ENCODE measurements at regions not wholly inside any gene's neighbourhood (a gene's known extent, or its start where the extent isn't known, plus 50 kb on each side); places are given as distances from the start of the nearest gene placed in this dataset.

DNA sequence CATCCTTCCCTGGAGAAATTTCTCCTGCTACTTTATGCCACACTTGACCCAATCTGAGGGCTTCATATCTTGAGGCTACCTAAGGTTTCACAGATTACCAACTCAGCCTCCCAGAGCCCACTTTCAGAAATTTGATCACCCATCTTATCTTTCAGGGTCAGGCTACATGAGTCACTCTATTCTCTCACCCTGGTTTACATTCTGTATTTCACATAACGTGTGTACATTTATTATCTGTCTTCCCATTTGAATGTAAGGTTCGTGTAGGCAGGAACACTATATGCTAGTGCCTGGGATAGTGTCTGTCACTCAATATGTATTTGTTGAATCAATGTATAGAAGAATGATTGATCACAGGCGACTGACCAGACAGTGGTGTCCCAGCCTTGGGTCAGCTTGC is 124.8 kb downstream of the UBE2U start:
- H2BK15ac ChIP-seq (ENCODE audit: low read length), result no peak overlapping the region
- no peak overlapping the region for H3K23ac ChIP-seq (ENCODE audit: low read depth, low read length, poor library complexity)
- no peak overlapping the region for H2BK12ac ChIP-seq (ENCODE audit: low read length)
- no peak overlapping the region for H2BK120ac ChIP-seq (ENCODE audit: low read depth, low read length)
- H3K9me3 ChIP-seq (replicated peaks in 1 of 2; ENCODE audit: control insufficient read depth in 2 of 2, insufficient read depth in 1 of 2, low read depth in 1 of 2, low read length in 2 of 2), result no peaks in the 10 kb centered on the region
- H3K18ac ChIP-seq (ENCODE audit: low read length), result no peak overlapping the region
- H4K91ac ChIP-seq (ENCODE audit: low read depth, low read length, poor library complexity), result no peak overlapping the region
- no peak overlapping the region for H3K9ac ChIP-seq (ENCODE audit: low read depth, low read length, poor library complexity)
- DNase-seq (ENCODE audit: low spot score), result no peak
- no peaks in the 10 kb centered on the region for H3K36me3 ChIP-seq (replicated peaks in 1 of 2; ENCODE audit: control insufficient read depth in 2 of 2, insufficient read depth in 2 of 2, low read length in 2 of 2)
- no peak overlapping the region for H3K4me2 ChIP-seq (ENCODE audit: insufficient read depth, low read length, poor library complexity, severe bottlenecking)
- peaks cover 0 to 4% (median 0%) of the 10 kb centered on the region in 3 experiments for H3K27me3 ChIP-seq (ENCODE audit: control insufficient read depth in 3 of 3, insufficient read depth in 3 of 3, low read depth in 1 of 3, low read length in 3 of 3)
- H3K4me1 ChIP-seq (ENCODE audit: control insufficient read depth in 2 of 2, insufficient read depth in 1 of 2, low read depth in 1 of 2, low read length in 2 of 2), result peaks cover 0 to 3% of the 10 kb centered on the region in 2 donors
- no peak overlapping the region for H3K4ac ChIP-seq (ENCODE audit: low read length)
- no peak overlapping the region for H2AK5ac ChIP-seq (ENCODE audit: low read depth, low read length)
- no peak overlapping the region for H2AFZ ChIP-seq (ENCODE audit: low read length)
- no peak overlapping the region for H3K4me3 ChIP-seq (ENCODE audit: low read length in 2 of 2)
- H2BK5ac ChIP-seq (ENCODE audit: low read length), result no peak overlapping the region
- no peaks in the 10 kb centered on the region for H3K79me1 ChIP-seq (ENCODE audit: low read depth, low read length)
- H3K27ac ChIP-seq (replicated peaks; ENCODE audit: low read length), result no peak overlapping the region
- H3K14ac ChIP-seq (ENCODE audit: low read length), result no peak overlapping the region
- no peak overlapping the region for H4K8ac ChIP-seq (ENCODE audit: low read depth, low read length)
- no CpG with 5 or more reads among the region's 3 CpGs for WGBS, 2 donors (ENCODE audit: extremely low coverage in 2 of 2, insufficient read length in 2 of 2, insufficient replicate concordance in 1 of 2)

DNA sequence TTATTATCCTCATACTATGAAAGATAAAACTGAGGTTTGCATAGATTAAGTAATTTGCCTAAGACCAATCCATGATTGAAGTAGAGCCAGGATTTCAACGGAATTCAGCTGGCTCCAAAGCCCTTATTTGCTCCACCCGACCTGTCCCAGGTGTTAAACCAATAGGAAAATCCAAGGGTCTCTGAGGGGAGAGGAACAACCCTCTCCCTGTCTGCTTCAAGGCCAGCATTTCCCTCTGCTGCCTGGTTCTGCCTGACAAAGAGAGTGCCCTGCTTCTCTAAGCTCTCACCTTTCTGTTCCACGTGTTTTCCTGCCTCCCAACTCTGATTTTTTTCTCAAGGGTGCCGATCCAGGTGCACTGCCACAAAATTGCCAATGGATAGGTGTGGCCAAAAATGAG is 127.4 kb downstream of the UBE2U start:
- no peak overlapping the region for H3K9ac ChIP-seq (ENCODE audit: low read depth, low read length, poor library complexity)
- no peak overlapping the region for H3K14ac ChIP-seq (ENCODE audit: low read length)
- H2BK15ac ChIP-seq (ENCODE audit: low read length), result no peak overlapping the region
- no peak overlapping the region for H4K8ac ChIP-seq (ENCODE audit: low read depth, low read length)
- no peaks in the 10 kb centered on the region for H3K79me1 ChIP-seq (ENCODE audit: low read depth, low read length)
- no peak overlapping the region for H3K27ac ChIP-seq (replicated peaks; ENCODE audit: low read length)
- no peak overlapping the region for H3K18ac ChIP-seq (ENCODE audit: low read length)
- no peak overlapping the region for H3K4me2 ChIP-seq (ENCODE audit: insufficient read depth, low read length, poor library complexity, severe bottlenecking)
- no peak overlapping the region for H2AK5ac ChIP-seq (ENCODE audit: low read depth, low read length)
- no peaks in the 10 kb centered on the region for H3K36me3 ChIP-seq (replicated peaks in 1 of 2; ENCODE audit: control insufficient read depth in 2 of 2, insufficient read depth in 2 of 2, low read length in 2 of 2)
- H3K27me3 ChIP-seq (ENCODE audit: control insufficient read depth in 3 of 3, insufficient read depth in 3 of 3, low read depth in 1 of 3, low read length in 3 of 3), result no peaks in the 10 kb centered on the region
- H3K9me3 ChIP-seq (replicated peaks in 1 of 2; ENCODE audit: control insufficient read depth in 2 of 2, insufficient read depth in 1 of 2, low read depth in 1 of 2, low read length in 2 of 2), result no peaks in the 10 kb centered on the region
- no peak overlapping the region for H3K4ac ChIP-seq (ENCODE audit: low read length)
- H4K91ac ChIP-seq (ENCODE audit: low read depth, low read length, poor library complexity), result no peak overlapping the region
- DNase-seq (ENCODE audit: low spot score), result no peak
- no peak overlapping the region for H2AFZ ChIP-seq (ENCODE audit: low read length)
- no peak overlapping the region for H2BK5ac ChIP-seq (ENCODE audit: low read length)
- WGBS, 2 donors (ENCODE audit: extremely low coverage in 2 of 2, insufficient read length in 2 of 2, insufficient replicate concordance in 1 of 2), result no CpG with 5 or more reads among the region's 4 CpGs
- no peak overlapping the region for H2BK120ac ChIP-seq (ENCODE audit: low read depth, low read length)
- no peak overlapping the region for H3K23ac ChIP-seq (ENCODE audit: low read depth, low read length, poor library complexity)
- H3K4me3 ChIP-seq (ENCODE audit: low read length in 2 of 2), result no peak overlapping the region
- peaks cover 0 to 3% of the 10 kb centered on the region in 2 donors for H3K4me1 ChIP-seq (ENCODE audit: control insufficient read depth in 2 of 2, insufficient read depth in 1 of 2, low read depth in 1 of 2, low read length in 2 of 2)
- H2BK12ac ChIP-seq (ENCODE audit: low read length), result no peak overlapping the region

DNA sequence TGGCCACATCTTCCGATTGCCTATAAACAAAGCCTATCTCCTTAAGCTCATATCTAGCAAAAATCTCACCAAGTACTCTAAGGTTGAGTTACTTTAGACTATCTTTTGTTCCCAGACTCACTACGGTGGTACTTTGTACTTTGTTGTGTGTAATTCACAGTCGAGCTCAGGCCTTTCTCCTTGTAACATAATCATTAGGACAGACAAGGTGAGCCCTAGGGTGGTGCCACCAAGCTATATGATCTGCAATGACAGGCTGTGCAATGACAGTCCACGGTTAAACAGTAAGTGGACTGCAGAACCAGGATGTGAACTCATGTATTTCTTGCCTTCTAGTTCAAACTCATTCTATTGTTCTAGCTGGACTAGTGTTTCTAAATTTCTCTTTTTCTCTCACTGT is 132.2 kb downstream of the UBE2U start:
- no peaks in the 10 kb centered on the region for H3K79me1 ChIP-seq (ENCODE audit: low read depth, low read length)

DNA sequence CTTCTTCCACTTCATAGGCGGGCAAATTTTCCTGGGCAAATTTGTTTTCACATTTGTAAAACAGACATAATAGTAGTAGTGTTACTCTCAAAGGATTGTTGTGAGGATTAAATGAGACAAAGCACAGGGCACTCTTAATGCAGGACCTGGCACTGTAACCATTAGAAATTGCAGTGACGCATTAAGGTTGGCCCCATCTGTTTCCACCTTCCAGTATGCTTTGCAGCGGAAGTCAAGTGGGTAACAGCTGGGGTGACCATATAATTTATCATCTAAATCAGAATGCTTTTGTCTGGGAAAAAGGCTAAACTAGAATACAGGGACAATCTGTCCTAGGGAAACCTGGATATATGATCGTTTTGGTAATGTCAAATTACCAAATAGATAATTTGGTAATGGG is 132.5 kb upstream of the CACHD1 start:
- H3K79me1 ChIP-seq (ENCODE audit: low read depth, low read length), result no peaks in the 10 kb centered on the region
- DNase-seq (ENCODE audit: low spot score), result no peak
- H3K36me3 ChIP-seq (replicated peaks in 1 of 2; ENCODE audit: control insufficient read depth in 2 of 2, insufficient read depth in 2 of 2, low read length in 2 of 2), result no peaks in the 10 kb centered on the region
- no peak overlapping the region for H3K23ac ChIP-seq (ENCODE audit: low read depth, low read length, poor library complexity)
- no peak overlapping the region for H4K91ac ChIP-seq (ENCODE audit: low read depth, low read length, poor library complexity)
- H2AK5ac ChIP-seq (ENCODE audit: low read depth, low read length), result no peak overlapping the region
- H2BK5ac ChIP-seq (ENCODE audit: low read length), result no peak overlapping the region
- H3K27ac ChIP-seq (replicated peaks; ENCODE audit: low read length), result no peak overlapping the region
- no peak overlapping the region for H3K9ac ChIP-seq (ENCODE audit: low read depth, low read length, poor library complexity)
- H2BK12ac ChIP-seq (ENCODE audit: low read length), result no peak overlapping the region
- H3K4ac ChIP-seq (ENCODE audit: low read length), result no peak overlapping the region
- H2BK15ac ChIP-seq (ENCODE audit: low read length), result no peak overlapping the region
- H3K4me1 ChIP-seq (ENCODE audit: control insufficient read depth in 2 of 2, insufficient read depth in 1 of 2, low read depth in 1 of 2, low read length in 2 of 2), result no peaks in the 10 kb centered on the region
- no peak overlapping the region for H3K4me2 ChIP-seq (ENCODE audit: insufficient read depth, low read length, poor library complexity, severe bottlenecking)
- H3K27me3 ChIP-seq (ENCODE audit: control insufficient read depth in 3 of 3, insufficient read depth in 3 of 3, low read depth in 1 of 3, low read length in 3 of 3), result no peaks in the 10 kb centered on the region
- no peak overlapping the region for H4K8ac ChIP-seq (ENCODE audit: low read depth, low read length)
- no peaks in the 10 kb centered on the region for H3K9me3 ChIP-seq (replicated peaks in 1 of 2; ENCODE audit: control insufficient read depth in 2 of 2, insufficient read depth in 1 of 2, low read depth in 1 of 2, low read length in 2 of 2)
- H3K14ac ChIP-seq (ENCODE audit: low read length), result no peak overlapping the region
- no peak overlapping the region for H2BK120ac ChIP-seq (ENCODE audit: low read depth, low read length)
- H2AFZ ChIP-seq (ENCODE audit: low read length), result no peak overlapping the region
- H3K4me3 ChIP-seq (ENCODE audit: low read length in 2 of 2), result no peak overlapping the region
- no peak overlapping the region for H3K18ac ChIP-seq (ENCODE audit: low read length)
- WGBS, 2 donors (ENCODE audit: extremely low coverage in 2 of 2, insufficient read length in 2 of 2, insufficient replicate concordance in 1 of 2), result no CpG with 5 or more reads among the region's 4 CpGs

More for the DNA sequence above, 132.2 kb downstream of the UBE2U start:
- H3K23ac ChIP-seq (ENCODE audit: low read depth, low read length, poor library complexity), result no peak overlapping the region
- no peak overlapping the region for H3K18ac ChIP-seq (ENCODE audit: low read length)
- no peak overlapping the region for H3K4me3 ChIP-seq (ENCODE audit: low read length in 2 of 2)
- no peak for DNase-seq (ENCODE audit: low spot score)
- H3K4me2 ChIP-seq (ENCODE audit: insufficient read depth, low read length, poor library complexity, severe bottlenecking), result no peak overlapping the region
- WGBS, 2 donors (ENCODE audit: extremely low coverage in 2 of 2, insufficient read length in 2 of 2, insufficient replicate concordance in 1 of 2), result no CpG with 5 or more reads among the region's 4 CpGs
- no peak overlapping the region for H2BK15ac ChIP-seq (ENCODE audit: low read length)
- no peak overlapping the region for H4K8ac ChIP-seq (ENCODE audit: low read depth, low read length)
- no peak overlapping the region for H2BK5ac ChIP-seq (ENCODE audit: low read length)
- H3K9me3 ChIP-seq (replicated peaks in 1 of 2; ENCODE audit: control insufficient read depth in 2 of 2, insufficient read depth in 1 of 2, low read depth in 1 of 2, low read length in 2 of 2), result no peaks in the 10 kb centered on the region
- no peak overlapping the region for H2BK12ac ChIP-seq (ENCODE audit: low read length)
- no peak overlapping the region for H3K4ac ChIP-seq (ENCODE audit: low read length)
- no peak overlapping the region for H3K9ac ChIP-seq (ENCODE audit: low read depth, low read length, poor library complexity)
- no peaks in the 10 kb centered on the region for H3K4me1 ChIP-seq (ENCODE audit: control insufficient read depth in 2 of 2, insufficient read depth in 1 of 2, low read depth in 1 of 2, low read length in 2 of 2)
- no peak overlapping the region for H2AFZ ChIP-seq (ENCODE audit: low read length)
- H3K27me3 ChIP-seq (ENCODE audit: control insufficient read depth in 3 of 3, insufficient read depth in 3 of 3, low read depth in 1 of 3, low read length in 3 of 3), result no peaks in the 10 kb centered on the region
- no peak overlapping the region for H2BK120ac ChIP-seq (ENCODE audit: low read depth, low read length)
- H3K27ac ChIP-seq (replicated peaks; ENCODE audit: low read length), result no peak overlapping the region
- H2AK5ac ChIP-seq (ENCODE audit: low read depth, low read length), result no peak overlapping the region
- H3K36me3 ChIP-seq (replicated peaks in 1 of 2; ENCODE audit: control insufficient read depth in 2 of 2, insufficient read depth in 2 of 2, low read length in 2 of 2), result no peaks in the 10 kb centered on the region
- H3K14ac ChIP-seq (ENCODE audit: low read length), result no peak overlapping the region
- no peak overlapping the region for H4K91ac ChIP-seq (ENCODE audit: low read depth, low read length, poor library complexity)
